ENCODE measurements at regions not wholly inside any gene's neighbourhood (a gene's known extent, or its start where the extent isn't known, plus 50 kb on each side); places are given as distances from the start of the nearest gene placed in this dataset.

DNA sequence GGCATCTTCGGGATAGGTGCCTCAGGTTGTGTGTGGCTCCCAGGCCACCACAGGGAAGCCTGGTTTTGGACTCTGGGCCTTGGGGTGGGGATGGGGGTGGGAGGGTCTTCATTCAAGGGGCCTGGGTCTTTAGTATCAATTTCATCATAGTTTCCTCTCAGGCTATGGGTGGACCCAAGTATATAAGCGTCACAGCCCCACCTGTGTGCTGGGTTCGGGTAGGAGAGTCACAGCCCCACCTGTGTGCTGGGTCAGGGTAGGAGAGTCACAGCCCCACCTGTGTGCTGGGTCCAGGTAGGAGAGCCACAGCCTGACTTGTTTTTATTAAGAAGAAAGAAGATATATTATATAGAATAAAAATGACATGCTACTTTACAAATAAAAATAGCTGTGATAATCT is 422.1 kb downstream of the BRD1 start:
- Histone ChIP-seq H4K20me1 (ENCODE audit: insufficient read depth) (no peaks in the 10 kb centered on the region), H3K27me3 (ENCODE audit: insufficient read depth, low read length) (peaks cover 31% of the 10 kb centered on the region), H3K4me1 (ENCODE audit: control insufficient read depth in 1 of 2, insufficient read depth in 2 of 2, low read length in 2 of 2) (no peaks in the 10 kb centered on the region), H3K4me2 (ENCODE audit: low read length) (no peak overlapping the region), H3K27ac (ENCODE audit: low read depth, low read length) (no peak overlapping the region), H3K4me3 (replicated peaks in 1 of 2; ENCODE audit: low read depth in 1 of 2, low read length in 2 of 2) (no peak overlapping the region), H3K9me3 (ENCODE audit: control insufficient read depth in 1 of 2, insufficient read depth in 1 of 2, low read depth in 1 of 2, low read length in 2 of 2) (no peaks in the 10 kb centered on the region), H2AFZ (ENCODE audit: low read depth, low read length, poor library complexity, severe bottlenecking) (no peak overlapping the region), H3K9me2 (ENCODE audit: insufficient read depth) (no peaks in the 10 kb centered on the region), H3K9ac (ENCODE audit: low read length) (no peak overlapping the region), H3K36me3 (ENCODE audit: control insufficient read depth in 1 of 2, insufficient read depth in 2 of 2, low read length in 2 of 2) (no peaks in the 10 kb centered on the region), H3K79me2 (ENCODE audit: insufficient read depth, low read length) (no peaks in the 10 kb centered on the region)
- RAD21 ChIA-PET (ENCODE audit: low non-redundant PET in 1 of 2, low total read pairs in 2 of 2, uncharacterized antibody in 2 of 2, unreplicated experiment in 2 of 2), result interaction anchor here in 1 of 2 experiments (1.0 kb wide), 1 partner anchor 320 kb away, joined by 3 read pairs; no protein-coding TSS in a partner anchor
- intact Hi-C loops (cut with micrococcal nuclease), result no loop called here
- CTCF ChIA-PET, result no interaction called here
- no TSS peak for BruUV-seq (replicated peaks)
- POLR2A ChIA-PET, result no interaction called here
- DNase-seq (ENCODE audit: low read depth, low spot score) (no peak), ATAC-seq (no peak)
- TF ChIP-seq EZH2phosphoT487 (IDR thresholded peaks at IDR 0.05; ENCODE audit: borderline replicate concordance) (no peak), ZFX (IDR thresholded peaks at IDR 0.05) (no peak), RAD21 (IDR thresholded peaks at IDR 0.05; ENCODE audit: low read depth) (no peak), JUND (IDR thresholded peaks at IDR 0.05) (no peak)

DNA sequence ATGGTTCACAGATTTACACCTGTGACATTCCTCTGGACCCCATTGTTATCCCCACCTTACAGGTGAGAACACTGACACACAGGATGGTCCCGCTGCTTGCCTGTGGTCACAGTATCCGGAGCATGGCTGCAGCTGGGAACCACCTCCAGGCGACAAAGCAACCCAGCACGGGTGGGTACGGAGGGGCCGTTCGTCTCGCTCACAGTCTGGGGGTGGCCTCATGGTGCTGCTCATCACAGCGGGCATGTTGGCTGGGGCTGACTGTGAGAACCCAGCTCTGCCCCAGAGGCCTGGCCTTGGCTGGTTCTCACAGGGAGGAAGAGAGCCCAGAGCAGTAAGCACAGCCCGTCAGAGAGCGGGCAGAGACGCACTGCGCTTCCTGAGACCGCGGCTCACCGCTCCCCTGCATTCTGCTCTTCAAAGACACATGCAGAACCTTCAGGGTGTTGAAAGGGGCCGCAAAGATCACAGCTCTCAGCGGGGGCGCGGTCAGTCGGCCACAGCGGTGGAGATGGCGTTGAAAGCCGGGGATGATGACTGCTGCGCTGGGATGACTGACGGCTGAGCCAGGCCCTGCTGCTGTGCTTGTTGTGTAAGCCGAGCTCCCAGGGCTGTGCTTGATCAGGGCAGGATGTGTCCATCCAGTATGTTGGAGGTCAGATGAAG is 423.0 kb downstream of the BRD1 start:
- RAD21 ChIA-PET (ENCODE audit: low non-redundant PET in 1 of 2, low total read pairs in 2 of 2, uncharacterized antibody in 2 of 2, unreplicated experiment in 2 of 2), result interaction anchor here in 1 of 2 experiments (1.0 kb wide), 1 partner anchor 321 kb away, joined by 3 read pairs; no protein-coding TSS in a partner anchor
- ATAC-seq (no peak), DNase-seq (ENCODE audit: low read depth, low spot score) (no peak)
- TF ChIP-seq CBX3 (IDR thresholded peaks at IDR 0.05; ENCODE audit: low read depth) (no peak), CEBPB (IDR thresholded peaks at IDR 0.05; ENCODE audit: low read depth) (no peak), ELF1 (IDR thresholded peaks at IDR 0.05; ENCODE audit: borderline replicate concordance, low read depth) (no peak), YY1 (IDR thresholded peaks at IDR 0.05; ENCODE audit: extremely low read depth, insufficient replicate concordance, low read depth, low read length) (no peak), ZNF274 (IDR thresholded peaks at IDR 0.05; ENCODE audit: low read depth, low read length) (no peak), SRF (IDR thresholded peaks at IDR 0.05; ENCODE audit: low read depth) (no peak), POLR2AphosphoS5 (IDR thresholded peaks at IDR 0.05; ENCODE audit: low read depth, low read length) (no peak), ZFX (IDR thresholded peaks at IDR 0.05) (no peak), EZH2phosphoT487 (IDR thresholded peaks at IDR 0.05; ENCODE audit: borderline replicate concordance) (no peak), RAD21 (IDR thresholded peaks at IDR 0.05; ENCODE audit: low read depth) (no peak), EGR1 (IDR thresholded peaks at IDR 0.05; ENCODE audit: low read depth) (no peak), FOSL1 (IDR thresholded peaks at IDR 0.05; ENCODE audit: low read depth) (no peak)
- TF ChIP-seq, protein P1, sequence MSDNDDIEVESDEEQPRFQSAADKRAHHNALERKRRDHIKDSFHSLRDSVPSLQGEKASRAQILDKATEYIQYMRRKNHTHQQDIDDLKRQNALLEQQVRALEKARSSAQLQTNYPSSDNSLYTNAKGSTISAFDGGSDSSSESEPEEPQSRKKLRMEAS (IDR thresholded peaks at IDR 0.05), result no peak
- intact Hi-C loops (cut with micrococcal nuclease), result no loop called here
- Histone ChIP-seq H3K79me2 (ENCODE audit: insufficient read depth, low read length) (no peaks in the 10 kb centered on the region), H3K27ac (ENCODE audit: low read depth, low read length) (no peak overlapping the region), H3K9me2 (ENCODE audit: insufficient read depth) (no peaks in the 10 kb centered on the region), H2AFZ (ENCODE audit: low read depth, low read length, poor library complexity, severe bottlenecking) (no peak overlapping the region), H3K27me3 (ENCODE audit: insufficient read depth, low read length) (peaks cover 25% of the 10 kb centered on the region), H3K9me3 (ENCODE audit: control insufficient read depth in 1 of 2, insufficient read depth in 1 of 2, low read depth in 1 of 2, low read length in 2 of 2) (no peaks in the 10 kb centered on the region), H4K20me1 (ENCODE audit: insufficient read depth) (no peaks in the 10 kb centered on the region), H3K36me3 (ENCODE audit: control insufficient read depth in 1 of 2, insufficient read depth in 2 of 2, low read length in 2 of 2) (no peaks in the 10 kb centered on the region), H3K4me1 (ENCODE audit: control insufficient read depth in 1 of 2, insufficient read depth in 2 of 2, low read length in 2 of 2) (no peaks in the 10 kb centered on the region), H3K4me3 (replicated peaks in 1 of 2; ENCODE audit: low read depth in 1 of 2, low read length in 2 of 2) (no peak overlapping the region), H3K4me2 (ENCODE audit: low read length) (no peak overlapping the region), H3K9ac (ENCODE audit: low read length) (no peak overlapping the region)
- POLR2A ChIA-PET, result interaction anchor here (0.6 kb wide), 1 partner anchor 30 kb away, joined by 3 read pairs; no protein-coding TSS in a partner anchor
- no TSS peak for BruUV-seq (replicated peaks)
- CTCF ChIA-PET, result no interaction called here
